ENCODE measurements at regions not wholly inside any gene's neighbourhood (a gene's known extent, or its start where the extent isn't known, plus 50 kb on each side); places are given as distances from the start of the nearest gene placed in this dataset.

DNA sequence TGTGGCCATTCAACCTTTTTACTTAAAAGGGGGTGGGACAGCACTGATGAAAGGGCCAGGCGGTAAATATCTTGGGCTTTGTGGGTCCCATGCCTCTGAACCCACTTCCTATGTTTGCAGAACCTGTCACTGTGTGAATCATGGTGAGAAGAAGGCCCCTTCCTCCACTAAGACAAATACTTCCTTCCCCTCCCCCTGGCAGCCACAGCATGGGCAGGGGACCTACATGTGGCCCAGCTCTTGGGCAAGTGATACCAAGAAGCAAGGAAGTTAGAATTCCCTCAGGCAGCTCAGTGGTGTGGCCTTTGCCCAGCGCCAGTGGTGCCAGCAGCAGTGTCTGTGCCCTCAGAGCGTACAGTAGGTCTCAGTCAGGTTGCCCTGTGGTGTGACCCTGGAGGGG lies 168.6 kb downstream of the TRIM33 start:
- DNase-seq (ENCODE audit: low spot score) = no peak

DNA sequence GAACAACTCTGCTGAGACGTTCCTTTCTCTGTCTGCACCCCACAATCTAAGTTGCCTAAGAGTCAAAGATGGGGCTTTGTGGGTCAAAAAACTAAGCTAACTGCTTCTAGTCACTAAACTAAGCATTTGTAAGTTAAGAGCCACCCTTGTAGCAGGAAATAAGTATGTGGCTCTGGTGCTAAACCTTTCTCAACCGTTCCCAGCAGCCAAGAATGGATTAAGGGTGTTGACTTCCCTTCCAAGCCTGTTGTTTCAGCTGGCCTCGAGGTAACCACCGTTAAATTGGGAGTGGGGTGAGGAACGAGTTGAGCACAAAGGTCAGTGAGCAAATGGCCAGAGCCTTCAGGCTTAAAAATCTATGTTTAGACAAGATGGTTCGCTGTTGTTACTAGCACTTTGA lies 169.1 kb downstream of the TRIM33 start:
- no peak for DNase-seq (ENCODE audit: low spot score)

DNA sequence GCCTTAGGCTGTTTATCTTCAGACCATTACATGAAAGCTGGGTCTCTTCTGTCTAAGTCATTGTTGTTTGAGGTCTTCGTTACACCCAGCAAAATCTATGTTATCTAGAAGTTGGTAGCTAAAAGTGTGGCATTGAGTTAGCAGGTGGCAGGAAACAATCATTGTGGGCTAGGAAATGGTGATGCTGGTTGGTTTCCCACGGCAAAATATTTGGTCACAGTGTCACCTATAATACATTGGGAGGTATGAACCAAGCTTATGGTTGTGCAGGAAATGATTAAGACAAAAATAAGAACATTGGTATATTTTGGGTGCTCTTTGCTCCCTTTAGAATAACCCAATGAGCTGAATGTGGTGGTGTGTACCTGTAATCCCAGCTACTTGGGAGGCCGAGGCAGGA lies 169.7 kb downstream of the TRIM33 start:
- no peak for DNase-seq (ENCODE audit: low spot score)

DNA sequence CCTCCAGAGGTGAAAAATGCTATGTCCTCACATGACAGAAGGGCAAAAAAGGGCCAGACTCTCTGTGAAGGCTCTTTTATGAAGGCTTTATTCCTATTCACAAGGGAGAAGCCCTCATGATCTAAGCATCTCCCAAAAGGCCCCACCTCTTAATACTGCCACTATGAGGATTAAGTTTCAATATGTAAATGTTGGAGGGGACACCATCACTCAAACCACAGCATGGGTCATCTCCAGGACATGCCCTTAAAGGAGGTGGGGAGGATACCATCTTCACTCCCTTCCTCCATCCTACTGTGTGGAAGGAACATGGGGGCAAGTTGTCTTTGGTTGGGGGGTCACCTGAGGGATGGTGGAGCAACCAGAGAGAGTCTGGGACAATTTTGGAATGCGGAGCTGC lies 170.1 kb downstream of the TRIM33 start:
- DNase-seq (ENCODE audit: low spot score) = no peak

DNA sequence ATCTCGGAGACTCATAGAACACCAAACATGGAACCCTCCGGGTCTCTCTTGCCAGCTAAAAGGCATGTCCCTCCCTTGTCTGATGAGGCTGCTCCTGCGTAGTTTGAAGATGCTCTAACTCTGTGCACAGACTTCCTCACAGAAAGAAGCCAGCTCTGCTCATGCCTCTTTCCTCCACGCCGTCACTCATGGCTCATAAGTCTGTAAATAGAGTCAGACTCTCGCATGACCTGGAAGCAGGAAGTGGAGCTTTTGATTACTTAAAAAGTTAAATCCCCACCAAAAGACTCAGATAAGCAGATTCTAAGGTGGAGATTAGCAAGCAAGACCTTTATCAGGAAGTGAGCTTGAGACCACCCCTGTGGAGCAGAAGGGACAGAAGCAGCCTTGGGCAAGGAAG lies 171.6 kb downstream of the TRIM33 start:
- DNase-seq (ENCODE audit: low spot score) = no peak

DNA sequence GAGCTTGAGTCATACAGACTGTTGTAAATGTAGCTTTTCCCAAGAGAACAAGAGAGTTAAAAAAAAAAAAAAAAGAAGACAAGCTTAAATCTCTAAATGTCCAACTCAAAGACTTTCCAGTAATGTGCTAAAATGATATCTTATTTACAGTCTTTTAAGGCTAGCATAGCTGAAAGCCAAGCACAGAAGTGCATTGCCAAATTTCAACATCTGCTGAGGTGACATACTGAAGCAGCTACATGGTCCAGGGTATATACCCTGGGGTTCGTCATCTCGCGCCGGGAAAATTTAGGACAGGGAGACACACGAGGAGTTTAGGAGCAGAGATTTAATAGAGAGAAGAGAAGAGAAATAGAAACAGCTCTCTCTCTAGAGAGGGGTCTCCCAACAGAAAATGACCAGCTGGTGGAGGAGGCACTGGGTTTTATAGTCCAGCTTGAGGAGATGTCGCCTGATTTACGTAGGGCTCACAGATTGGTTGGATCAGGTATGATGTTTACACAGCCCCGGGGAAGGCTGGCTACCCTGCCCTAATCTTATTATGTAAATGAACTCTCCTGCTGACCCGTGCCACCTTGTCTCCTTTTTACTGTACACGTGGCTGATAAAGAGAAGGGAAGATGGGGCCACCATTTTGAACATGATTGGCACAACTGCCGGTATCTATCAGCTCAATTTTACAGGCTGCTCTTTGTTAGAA lies 172.7 kb downstream of the TRIM33 start:
- DNase-seq (ENCODE audit: low spot score) = no peak

DNA sequence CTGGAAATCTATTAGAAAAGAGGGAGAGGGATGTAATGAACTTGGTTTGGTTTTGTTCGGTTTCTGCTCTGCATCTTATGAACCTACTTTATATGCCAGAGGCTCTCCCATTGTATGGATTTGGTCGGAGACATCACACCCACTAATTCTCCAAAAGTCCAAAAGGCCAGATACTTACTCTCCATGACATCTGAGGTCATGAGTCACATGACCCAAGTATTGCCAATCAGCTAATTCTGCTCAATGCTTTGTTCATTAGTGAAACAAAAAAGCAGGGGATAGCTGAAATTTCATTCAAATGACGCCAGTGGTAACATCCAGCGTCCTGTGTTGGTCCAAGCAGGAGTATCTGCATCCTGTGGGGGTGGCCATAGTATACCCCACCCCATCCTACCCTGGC lies 173.6 kb downstream of the TRIM33 start:
- DNase-seq (ENCODE audit: low spot score) = no peak

DNA sequence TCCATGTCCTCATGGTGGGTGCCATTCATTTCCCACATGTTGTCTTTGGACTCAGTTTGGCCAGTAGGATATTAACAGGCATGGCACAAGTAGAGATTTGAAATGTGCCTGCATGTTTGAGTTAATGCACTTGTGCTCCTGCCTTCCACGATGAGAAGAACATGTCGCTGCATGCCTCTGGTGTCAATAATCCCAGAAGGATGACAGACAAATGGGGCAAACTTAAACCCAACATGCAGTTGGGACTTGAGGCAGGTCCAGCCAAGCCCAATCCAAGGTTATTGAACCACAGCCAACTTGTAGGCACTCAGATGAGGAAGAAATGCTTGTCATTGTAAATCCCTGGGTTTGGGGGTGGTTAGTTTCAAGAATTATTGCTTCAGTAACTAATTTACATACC lies 174.6 kb downstream of the TRIM33 start:
- no peak for DNase-seq (ENCODE audit: low spot score)

DNA sequence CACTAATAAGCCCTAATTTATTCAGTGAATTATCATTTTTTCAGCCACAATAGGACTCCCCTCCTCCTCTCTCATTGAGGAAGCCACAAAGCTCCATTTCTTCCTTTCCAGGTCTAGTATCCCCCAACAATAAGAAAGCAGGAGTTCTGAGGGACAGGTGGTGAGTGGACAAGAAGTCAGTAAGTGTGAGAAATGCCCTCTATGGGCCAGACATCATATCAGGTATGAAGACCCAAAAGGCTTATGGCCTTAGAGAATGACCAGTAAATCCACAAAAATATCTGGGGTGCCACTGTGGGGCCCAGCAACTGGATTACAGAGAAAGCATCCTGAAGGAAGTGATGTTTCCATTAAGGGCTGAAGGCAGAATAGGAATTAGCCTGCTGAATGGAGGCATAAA lies 175.7 kb downstream of the TRIM33 start:
- DNase-seq (ENCODE audit: low spot score) = no peak

DNA sequence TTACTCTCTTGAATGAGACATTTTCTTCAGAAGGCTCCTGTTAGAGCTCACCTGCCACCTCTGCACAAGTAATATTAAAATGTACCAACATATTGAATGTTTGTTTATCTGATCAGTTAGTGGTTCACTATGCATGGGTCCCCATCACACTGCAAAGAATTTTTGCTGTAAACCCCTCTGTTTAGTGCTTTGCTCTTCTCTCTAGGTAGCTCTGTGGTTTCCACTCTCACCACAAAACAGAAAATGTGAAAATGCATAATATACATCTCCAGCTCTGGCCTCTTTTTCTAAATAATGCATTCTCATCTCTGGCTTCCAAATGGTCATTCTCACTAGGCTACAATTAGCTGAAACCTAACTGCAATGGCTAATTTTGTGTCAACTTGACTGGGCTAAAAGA lies 176.7 kb downstream of the TRIM33 start:
- no peak for DNase-seq (ENCODE audit: low spot score)

DNA sequence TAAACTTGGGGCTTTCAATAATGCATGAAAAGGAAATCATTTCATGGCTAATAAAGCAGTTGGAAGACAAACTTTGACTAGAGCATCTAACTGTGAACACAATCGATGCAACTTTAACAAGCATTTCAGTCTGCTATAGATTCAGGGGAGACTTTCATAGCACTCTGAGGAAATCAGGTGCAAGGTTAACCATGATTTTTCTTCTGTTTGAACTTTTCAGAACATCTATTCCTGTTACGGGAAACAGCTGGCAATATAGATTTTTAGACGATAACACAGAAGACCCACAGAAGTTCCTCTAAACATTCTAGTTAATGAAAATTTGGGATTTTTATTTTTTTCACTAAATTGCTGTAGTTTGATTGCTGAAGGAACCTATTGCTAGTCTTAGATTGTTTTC lies 177.3 kb downstream of the TRIM33 start:
- DNase-seq (ENCODE audit: low spot score) = no peak

DNA sequence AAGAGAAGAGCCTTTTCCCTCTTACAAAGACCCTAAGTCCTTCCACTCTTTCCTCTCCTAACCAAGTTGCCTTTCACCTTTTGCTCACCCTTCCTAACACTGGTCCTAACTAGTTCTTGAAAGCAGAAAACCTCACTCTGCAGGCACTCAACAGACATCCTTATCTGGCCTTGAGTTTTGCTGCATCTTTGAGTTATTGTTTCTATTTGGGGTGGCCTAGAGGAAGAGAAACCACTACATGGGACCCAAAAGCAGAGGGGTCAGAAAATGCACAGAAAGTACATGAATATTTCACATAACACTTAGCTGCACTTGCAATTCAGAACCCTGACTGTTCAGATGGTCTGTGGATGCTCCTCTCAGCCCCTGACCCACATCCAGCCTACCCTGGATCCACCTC lies 178.3 kb upstream of the SYT6 start:
- no peak for DNase-seq (ENCODE audit: low spot score)

DNA sequence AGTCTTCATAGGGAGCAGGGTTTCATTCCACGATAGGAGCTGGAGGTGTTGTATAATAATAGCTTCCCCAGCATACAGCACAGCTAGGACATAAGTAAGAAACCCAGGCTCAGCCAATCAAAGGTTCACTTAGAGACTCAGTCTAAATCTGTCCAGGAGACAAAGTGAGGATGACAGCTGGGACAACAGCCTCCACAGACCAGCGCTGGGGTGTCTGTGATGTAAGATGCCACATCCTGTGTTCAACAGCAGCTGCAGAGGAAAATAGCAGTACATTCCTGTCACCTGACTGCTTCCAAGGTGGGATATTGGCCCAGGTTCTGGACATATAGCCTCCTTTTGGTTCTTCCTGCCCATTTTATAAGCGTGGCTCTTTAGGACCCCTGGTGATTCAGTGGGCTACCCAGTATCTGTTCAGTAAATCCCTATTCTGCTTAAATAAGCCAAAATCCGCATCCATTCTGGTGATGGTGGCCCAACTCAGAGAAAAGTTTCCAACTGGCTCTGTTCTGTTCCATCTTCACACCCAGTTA lies 176.8 kb upstream of the SYT6 start:
- DNase-seq (ENCODE audit: low spot score) = no peak

DNA sequence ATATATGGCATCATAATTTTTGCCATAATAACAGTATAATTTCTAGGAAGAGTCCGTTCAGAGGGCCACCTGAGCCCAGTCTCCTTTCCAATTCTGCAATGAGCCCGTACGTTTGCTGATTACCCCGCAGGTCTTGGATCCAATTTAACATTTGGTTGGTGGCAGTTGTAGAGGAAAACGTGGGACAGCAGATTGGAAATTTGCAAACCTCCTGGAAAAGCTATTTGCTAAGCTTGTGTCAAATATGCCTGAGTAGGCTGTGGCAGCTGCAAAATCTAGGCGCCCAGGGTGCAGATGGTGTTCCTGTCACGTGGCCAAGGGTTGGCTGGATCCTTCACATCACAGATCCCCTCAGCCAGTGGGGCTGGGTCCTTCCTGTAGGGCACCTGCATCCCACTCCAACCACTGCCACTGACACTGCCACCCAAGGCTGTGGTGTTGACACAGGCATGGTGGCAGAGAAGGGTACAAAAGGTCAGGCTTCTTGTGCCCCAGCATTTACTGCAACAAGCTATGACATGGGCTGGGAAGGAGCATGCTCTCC lies 174.8 kb upstream of the SYT6 start:
- no peak for DNase-seq (ENCODE audit: low spot score)

DNA sequence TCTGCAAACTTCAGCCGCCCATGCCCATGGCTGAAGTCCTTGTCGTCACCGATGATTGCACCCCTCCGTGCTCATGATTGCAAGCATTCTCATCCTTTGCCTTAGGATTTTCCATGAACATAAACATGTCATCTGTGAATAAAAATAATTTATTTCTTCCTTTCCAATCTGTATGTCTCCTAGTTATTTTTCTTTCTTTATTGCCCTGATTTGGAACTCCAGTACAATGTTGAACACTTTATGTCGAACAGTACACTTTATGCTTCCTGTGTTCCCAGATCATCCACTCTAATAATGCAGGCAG lies 170.9 kb upstream of the SYT6 start:
- DNase-seq (ENCODE audit: low spot score) = no peak

DNA sequence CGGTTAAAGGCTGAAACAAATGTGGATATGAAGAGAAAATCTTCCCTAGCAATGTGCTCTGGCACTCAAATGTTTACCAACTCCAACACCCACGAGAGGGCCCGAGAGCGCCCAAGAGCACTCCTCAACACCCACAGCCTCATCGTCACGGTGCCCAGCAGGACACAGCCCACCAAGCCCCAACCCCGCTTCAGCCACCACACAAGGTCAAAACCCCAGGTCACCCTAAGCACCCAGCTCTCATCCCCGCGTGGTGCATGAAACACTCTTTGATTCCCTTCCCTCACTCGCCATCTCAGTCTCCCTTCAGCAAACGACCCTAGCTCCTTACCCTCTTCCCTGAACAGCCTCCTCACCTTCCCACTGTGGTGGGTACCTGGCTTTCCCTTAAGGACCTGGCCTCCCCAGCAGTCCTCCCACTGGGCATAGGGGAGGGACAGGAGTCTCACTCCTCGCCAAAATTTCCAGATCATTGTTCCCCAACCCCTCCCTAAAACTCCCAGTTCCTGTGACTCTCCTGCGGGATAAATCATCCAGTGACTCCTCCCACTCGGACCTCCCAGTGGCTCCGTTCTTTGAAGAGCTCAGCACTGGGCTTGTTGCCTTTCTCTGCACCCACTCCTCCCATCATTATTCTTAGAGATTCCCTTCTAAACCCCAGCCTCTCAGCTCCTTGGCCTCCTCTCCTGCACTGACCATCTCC lies 170.4 kb upstream of the SYT6 start:
- DNase-seq (ENCODE audit: low spot score) = no peak

DNA sequence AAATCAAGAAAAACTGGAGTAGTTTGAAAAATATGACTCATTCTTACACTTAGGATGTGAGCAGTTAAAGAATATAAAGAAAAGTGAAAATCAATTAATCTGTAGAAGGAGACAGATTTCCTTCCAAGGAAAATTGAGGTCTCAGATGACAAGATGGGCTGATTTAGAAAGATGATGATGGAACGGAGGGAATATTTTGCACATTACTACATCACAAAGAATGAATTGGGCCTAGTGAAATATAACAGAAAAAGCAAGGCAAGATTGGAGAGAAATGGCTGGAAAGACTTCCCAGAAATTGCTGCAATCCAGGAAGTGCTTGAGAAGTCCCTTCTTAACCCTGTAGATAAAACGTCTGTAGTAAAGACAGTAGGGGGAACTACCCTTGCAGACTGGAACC lies 169.1 kb upstream of the SYT6 start:
- no peak for DNase-seq (ENCODE audit: low spot score)

DNA sequence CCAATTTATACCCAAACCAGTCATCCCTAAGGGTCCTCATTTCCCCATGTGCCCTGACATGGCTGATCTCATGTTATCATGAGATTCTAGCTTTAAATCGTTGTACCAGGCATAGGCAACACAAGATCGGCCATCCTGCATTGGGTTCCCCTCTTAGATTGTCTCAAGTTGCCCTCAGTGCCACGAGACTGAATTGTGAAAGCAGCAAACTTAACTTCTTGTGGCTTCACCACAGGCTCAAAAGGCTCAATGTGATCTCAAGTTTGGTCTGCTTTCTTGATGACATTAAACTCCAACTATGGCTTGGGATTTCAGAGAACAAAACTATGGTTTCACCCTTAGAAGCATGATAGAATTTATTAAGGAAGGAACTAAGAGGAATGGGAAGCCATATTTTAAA lies 168.5 kb upstream of the SYT6 start:
- no peak for DNase-seq (ENCODE audit: low spot score)

DNA sequence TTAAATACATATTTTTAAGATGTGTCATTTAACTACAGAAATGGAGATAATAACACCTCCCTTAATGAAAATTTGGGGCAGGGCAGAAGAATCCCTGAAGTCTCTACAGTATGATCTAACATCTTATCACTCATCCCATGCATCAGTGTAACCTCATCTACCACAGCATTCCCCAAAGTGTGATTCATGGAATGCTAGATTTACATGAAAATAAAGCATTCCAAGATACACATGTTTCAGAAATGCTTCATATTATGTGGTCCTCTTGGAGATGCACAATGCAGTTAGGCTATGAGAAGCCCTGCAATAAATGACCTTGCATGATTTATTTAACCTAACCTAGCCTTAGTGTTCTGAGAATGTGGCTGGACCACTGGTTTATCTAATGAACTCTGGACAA lies 166.9 kb upstream of the SYT6 start:
- DNase-seq (ENCODE audit: low spot score) = no peak

DNA sequence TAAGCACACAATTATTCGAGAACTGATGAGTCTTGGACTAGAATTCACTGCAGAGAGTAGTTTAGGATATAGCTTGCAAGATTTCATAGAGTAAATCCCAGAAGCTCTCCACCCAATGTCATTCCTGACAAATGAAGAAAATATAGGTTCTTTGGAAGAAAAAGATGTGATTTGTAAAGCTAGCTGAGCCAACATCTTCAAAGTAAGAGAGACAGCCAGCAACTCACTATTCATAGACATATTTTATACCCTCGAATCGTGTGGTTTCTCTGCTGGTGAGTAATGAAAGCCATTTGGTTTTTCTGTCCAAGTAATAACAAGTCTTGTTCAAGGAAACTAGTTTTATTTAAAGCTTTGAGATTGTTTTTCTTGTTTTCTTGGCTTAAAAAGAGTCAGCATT lies 165.7 kb upstream of the SYT6 start:
- no peak for DNase-seq (ENCODE audit: low spot score)

DNA sequence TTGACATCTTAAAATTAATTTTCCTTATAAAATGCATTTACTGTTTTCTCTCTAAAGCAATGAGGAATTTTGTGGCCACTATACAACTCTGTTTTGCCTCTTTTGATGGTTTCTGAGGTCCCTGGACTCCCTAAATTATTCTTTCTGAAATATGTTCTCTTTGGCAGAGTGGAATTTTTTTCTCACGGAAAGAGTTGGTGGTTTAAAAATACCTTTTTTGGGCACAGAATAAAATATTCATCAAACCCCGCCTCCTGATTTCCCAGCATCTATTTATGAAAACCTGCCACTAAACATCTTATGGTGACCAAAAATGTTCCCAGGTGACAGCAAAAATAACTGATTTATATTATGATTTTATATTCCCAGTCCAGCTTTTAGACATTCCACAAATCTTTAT lies 165.3 kb upstream of the SYT6 start:
- DNase-seq (ENCODE audit: low spot score) = no peak

DNA sequence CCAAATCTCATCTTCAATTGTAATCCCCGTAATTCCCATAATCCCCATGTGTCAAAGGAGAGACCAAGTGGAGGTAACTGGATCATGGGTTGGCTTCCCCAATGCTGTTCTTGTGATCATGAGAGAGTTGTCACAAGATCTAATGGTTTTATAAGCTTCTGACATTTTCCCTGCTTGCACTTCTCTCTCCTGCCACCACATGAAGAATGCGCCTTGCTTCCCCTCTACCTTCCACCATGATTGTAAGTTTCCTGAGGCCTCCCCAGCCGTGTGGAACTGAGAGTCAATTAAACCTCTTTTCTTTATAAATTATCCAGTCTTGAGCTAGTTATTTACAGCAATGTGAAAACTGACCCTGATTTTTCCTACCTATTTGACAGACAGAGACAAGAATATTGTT lies 162.5 kb upstream of the SYT6 start:
- DNase-seq (ENCODE audit: low spot score) = no peak

DNA sequence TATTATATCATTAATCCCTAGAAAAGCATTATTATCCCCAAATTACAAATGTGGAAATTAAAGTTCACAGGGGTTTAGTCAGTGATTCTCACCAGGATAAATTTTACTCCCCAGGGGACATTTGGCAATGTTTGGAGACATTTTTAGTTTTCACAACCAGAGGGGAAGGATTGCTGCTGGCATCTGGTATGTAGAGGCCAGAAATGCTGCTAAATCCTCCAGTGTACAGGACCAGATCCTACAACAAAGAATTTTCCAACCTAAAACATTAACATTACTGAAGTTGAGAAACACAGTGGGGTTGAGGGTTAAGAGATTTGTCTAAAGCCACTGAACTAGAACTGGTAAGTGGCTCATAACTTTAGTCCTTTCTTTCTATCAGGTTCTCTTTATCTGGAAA lies 162.0 kb upstream of the SYT6 start:
- DNase-seq (ENCODE audit: low spot score) = no peak

DNA sequence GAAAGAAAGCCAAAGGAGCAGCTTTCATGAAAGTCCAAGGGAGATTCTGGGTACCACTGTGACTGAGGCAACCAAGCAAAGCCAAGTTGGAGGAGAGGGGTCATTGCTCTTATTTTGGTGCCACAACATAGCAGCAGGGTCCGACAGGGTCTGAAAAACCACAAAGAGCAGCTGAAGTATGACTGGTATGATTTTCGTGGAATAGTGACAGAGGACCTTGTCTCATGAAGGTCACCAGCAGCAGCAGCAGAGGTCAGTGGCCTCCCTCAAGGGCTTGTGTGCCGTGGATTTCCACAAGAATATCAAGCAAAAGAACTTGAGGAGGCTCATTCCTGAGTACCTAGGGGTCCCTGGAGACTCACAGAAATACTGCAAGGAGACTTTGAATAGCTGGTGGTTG lies 160.9 kb upstream of the SYT6 start:
- no peak for DNase-seq (ENCODE audit: low spot score)

All from kidney capillary endothelial cell (primary cell).